GM12878 (cell line): ENCODE measurements at regions not wholly inside any gene's neighbourhood (a gene's known extent, or its start where the extent isn't known, plus 50 kb on each side); places are given as distances from the start of the nearest gene placed in this dataset.
A peak's percentile ranks its signal among the peaks of the same experiment; 100 is the strongest.

Source experiments
- ATAC-seq: fragments of 200-7000 bp; cut with Tn5 transposase; 3 replicates; pipeline ENCODE4 v1.9.1; 2020; ENCODE audit warnings: mild to moderate bottlenecking, moderate library complexity
- BruUV-seq: library from RNA; stranded (reverse); fragments of 400-500 nt; replicated peaks from 2 replicates; lab custom pipeline; 2021; lab: Mats Ljungman, UMichigan
- CTCF ChIA-PET: fragments of 300-600 bp; sonication (Branson Sonifier 250); formaldehyde crosslinking; extraction: SDS; loops from one replicate; lab custom pipeline; 2021; ENCODE audit warnings: inconsistent platforms; lab: Yijun Ruan, JAX
- POLR2A ChIA-PET: fragments of 350-600 bp; formaldehyde crosslinking; extraction: SDS; loops from one replicate; lab custom pipeline; 2021; ENCODE audit warnings: inconsistent platforms; lab: Charles Lee
- RAD21 ChIA-PET: fragments of 300-600 bp; sonication (Branson Sonifier 250); formaldehyde crosslinking; loops from one replicate; lab custom pipeline; 2023; ENCODE audit warnings: antibody characterized with exemption; ENCODE audit not compliant: unreplicated experiment; lab: Charles Lee
- SMC1A ChIA-PET: fragments of 300-600 bp; sonication (Branson Sonifier 250); formaldehyde crosslinking; loops from one replicate; lab custom pipeline; 2023; ENCODE audit not compliant: unreplicated experiment, uncharacterized antibody; lab: Charles Lee
- DNase-seq: peaks from one replicate; pipeline ENCODE4 v3.0.0-alpha.2; 2011; ENCODE audit warnings: low read depth, low spot score
- FAIRE-seq: peaks from 3 replicates; lab custom pipeline; 2011; peaks lifted over from hg19 to GRCh38; lab: Jason Lieb, UNC
- H2AFZ ChIP-seq: 2 replicates; pipeline ENCODE4 v1.6.0; 2011; ENCODE audit warnings: low read depth, low read length, control low read depth; ENCODE audit not compliant: control insufficient read depth
- H3K27ac ChIP-seq: 2 replicates; pipeline ENCODE4 v1.5.1; 2011; ENCODE audit warnings: control low read depth; ENCODE audit not compliant: control insufficient read depth, insufficient read depth
- H3K27me3 ChIP-seq, 2 experiments: replicated peaks in 1 of 2; 2 replicates each; pipeline versions ENCODE4 v1.6.0 to v1.6.1; 2011; ENCODE audit warnings: low read length in 1 of 2; ENCODE audit not compliant: control insufficient read depth in 2 of 2, insufficient read depth in 2 of 2
- H3K36me3 ChIP-seq, 2 experiments: 2 replicates each; pipeline ENCODE4 v1.5.1; 2011; ENCODE audit warnings: low read length in 1 of 2; ENCODE audit not compliant: control insufficient read depth in 2 of 2, insufficient read depth in 2 of 2
- H3K4me1 ChIP-seq: 2 replicates; pipeline ENCODE4 v1.6.1; 2011; ENCODE audit warnings: mild to moderate bottlenecking, low read length, moderate library complexity, mixed read lengths; ENCODE audit not compliant: control insufficient read depth, insufficient read depth
- H3K4me2 ChIP-seq: 2 replicates; pipeline ENCODE4 v1.6.0; 2011; ENCODE audit warnings: control low read depth; ENCODE audit not compliant: control insufficient read depth, insufficient read depth
- H3K4me3 ChIP-seq: fragments of 200-600 bp; sonication (generic); 2 replicates; pipeline ENCODE4 v1.5.1; 2016
- H3K79me2 ChIP-seq: 2 replicates; pipeline ENCODE4 v1.6.0; 2011; ENCODE audit warnings: low read length; ENCODE audit not compliant: control insufficient read depth, insufficient read depth
- H3K9ac ChIP-seq: 2 replicates; pipeline ENCODE4 v1.8.0; 2011; ENCODE audit warnings: low read length, control low read depth, mixed read lengths; ENCODE audit not compliant: control insufficient read depth, insufficient read depth
- H3K9me3 ChIP-seq: replicated peaks from 3 replicates; pipeline ENCODE4 v1.5.1; 2011; ENCODE audit warnings: mild to moderate bottlenecking, low read length; ENCODE audit not compliant: control insufficient read depth, insufficient read depth
- H4K20me1 ChIP-seq: 2 replicates; pipeline ENCODE4 v1.6.0; 2011; ENCODE audit not compliant: control insufficient read depth, insufficient read depth
- ATF2 ChIP-seq: IDR thresholded peaks from 2 replicates; pipeline ENCODE4 v1.6.1; 2012; ENCODE audit warnings: low read length, inconsistent platforms
- CBX3 ChIP-seq: fragments of 200-600 bp; sonication (generic); IDR thresholded peaks from 2 replicates; pipeline ENCODE4 v1.6.1; 2016; ENCODE audit warnings: low read depth, borderline replicate concordance
- CHD1 ChIP-seq: IDR thresholded peaks from 2 replicates; pipeline ENCODE4 v1.6.1; 2012; ENCODE audit warnings: low read depth, low read length, improper control_type of control experiment
- CUX1 ChIP-seq: IDR thresholded peaks from 2 replicates; pipeline ENCODE4 v1.6.1; 2012; ENCODE audit warnings: improper control_type of control experiment, low read depth, low read length; ENCODE audit not compliant: insufficient replicate concordance
- DPF2 ChIP-seq: fragments of 450-650 bp; IDR thresholded peaks from 2 replicates; pipeline ENCODE4 v1.6.1; 2017; ENCODE audit warnings: mild to moderate bottlenecking
- ELK1 ChIP-seq: IDR thresholded peaks from 2 replicates; pipeline ENCODE4 v1.6.1; 2012; ENCODE audit warnings: low read depth, low read length, improper control_type of control experiment
- IKZF2 ChIP-seq, 2 experiments: fragments of 450-650 bp; IDR thresholded peaks; 2 replicates each; pipeline ENCODE4 v1.6.1; 2017; ENCODE audit warnings: mild to moderate bottlenecking in 2 of 2, moderate library complexity in 2 of 2
- IRF3 ChIP-seq: fragments of 450-650 bp; IDR thresholded peaks from 2 replicates; pipeline ENCODE4 v1.6.1; 2014; ENCODE audit warnings: mild to moderate bottlenecking
- JUNB ChIP-seq: IDR thresholded peaks from 2 replicates; pipeline ENCODE4 v1.6.1; 2016; ENCODE audit warnings: antibody characterized with exemption, mild to moderate bottlenecking
- MTA3 ChIP-seq: IDR thresholded peaks from 2 replicates; pipeline ENCODE4 v1.6.1; 2012; ENCODE audit warnings: low read length, inconsistent platforms, borderline replicate concordance
- RB1 ChIP-seq: fragments of 450-650 bp; formaldehyde crosslinking; IDR thresholded peaks from 2 replicates; pipeline ENCODE4 v1.6.1; 2017; ENCODE audit warnings: mild to moderate bottlenecking, borderline replicate concordance
- RELA ChIP-seq: fragments of 450-650 bp; IDR thresholded peaks from 2 replicates; pipeline ENCODE4 v1.8.0; 2014; ENCODE audit warnings: borderline replicate concordance; ENCODE audit not compliant: partially characterized antibody
- SMC3 ChIP-seq: IDR thresholded peaks from 2 replicates; pipeline ENCODE4 v1.6.1; 2011; ENCODE audit warnings: low read length, improper control_type of control experiment, borderline replicate concordance
- STAT1 ChIP-seq: fragments of 450-650 bp; conservative IDR thresholded peaks from 2 replicates; pipeline ENCODE4 v1.6.1; 2014; ENCODE audit warnings: antibody characterized with exemption, mild to moderate bottlenecking
- ZBED1 ChIP-seq: IDR thresholded peaks from 2 replicates; pipeline ENCODE4 v1.6.1; 2016; ENCODE audit warnings: borderline replicate concordance
- WGBS: methylation state at CpG from one replicate; pipeline ENCODE4 v1.1.6; 2016; ENCODE audit warnings: low lambda C conversion rate; ENCODE audit not compliant: insufficient replicate concordance, insufficient coverage; ENCODE audit errors: missing lambda C conversion rate; 5-methylcytosine and 5-hydroxymethylcytosine counted together
- in situ Hi-C: fragments of 300-500 bp; cut with MboI; formaldehyde crosslinking; loops from 9 replicates; pipeline ENCODE4 v1.14.3; 2018; ENCODE audit warnings: mixed read lengths
- intact Hi-C: fragments of 100-400 bp; cut with micrococcal nuclease; formaldehyde crosslinking; loops from one replicate; pipeline ENCODE4 v1.14.2; 2022; ENCODE audit not compliant: unreplicated experiment

- SMC1A ChIA-PET = interaction anchor here (0.6 to 2.8 kb wide), 11 partner anchors 10 to 369 kb away, joined by 3 to 21 read pairs (median 3); no protein-coding TSS in a partner anchor
- no TSS peak for BruUV-seq
- no peak overlapping the region; the same call in 1 of the 2 replicates for H3K9ac ChIP-seq
- 4% methylated on average over 7 of the region's 7 CpGs for WGBS
- intact Hi-C loops = loop anchor here (2.0 to 5.0 kb wide), 3 partner anchors 65 to 374 kb away; no protein-coding TSS in a partner anchor
- H3K36me3 ChIP-seq = no peaks in the 10 kb centered on the region
- no peaks in the 10 kb centered on the region for H3K79me2 ChIP-seq
- in situ Hi-C loops = no loop called here
- H3K9me3 ChIP-seq = peaks cover 1% of the 10 kb centered on the region; the same call in 2 of the 3 replicates
- RAD21 ChIA-PET = interaction anchor here (0.6 to 2.9 kb wide), 16 partner anchors 12 to 370 kb away, joined by 3 to 13 read pairs (median 4); no protein-coding TSS in a partner anchor
- CTCF ChIA-PET = interaction anchor here (0.6 to 1.1 kb wide), 3 partner anchors 17 to 1259 kb away, joined by 3 read pairs; no protein-coding TSS in a partner anchor
- no peaks in the 10 kb centered on the region for H3K27me3 ChIP-seq
- peak overlapping the region; percentile 40 for H3K4me2 ChIP-seq
- H4K20me1 ChIP-seq = no peaks in the 10 kb centered on the region
- no peak overlapping the region; the same call in 1 of the 2 replicates for H3K4me3 ChIP-seq
- peak; percentile 91 for ATAC-seq
- peak; percentile 94 for FAIRE-seq
- peak overlapping the region; percentile 81 for H3K27ac ChIP-seq
- H3K4me1 ChIP-seq = peaks cover 32% of the 10 kb centered on the region
- POLR2A ChIA-PET = interaction anchor here (0.6 to 1.2 kb wide), 12 partner anchors 10 to 338 kb away, joined by 3 to 4 read pairs (median 4); no protein-coding TSS in a partner anchor
- peak; percentile 74 for DNase-seq
- peak overlapping the region; percentile 29; the same call in 1 of the 2 replicates for H2AFZ ChIP-seq
- TF ChIP-seq RELA (no peak), MTA3 (no peak), DPF2 (peak; percentile 87), RB1 (no peak; the same call in 1 of the 2 replicates), CUX1 (no peak), IRF3 (no peak), ATF2 (peak; percentile 74), CHD1 (no peak), IKZF2 (IDR thresholded peaks at IDR 0.05) (peak; percentile 97 to 99), SMC3 (no peak), ZBED1 (peak; percentile 66; the same call in 1 of the 2 replicates), CBX3 (no peak), STAT1 (no peak), JUNB (peak; percentile 68), ELK1 (no peak)
These were observed 356.8 kb upstream of the NR2F2 start for GRCh38 chr15:95973566-95974256.
